Endodermal cell (in vitro differentiated cells): ENCODE measurements at regions not wholly inside any gene's neighbourhood (a gene's known extent, or its start where the extent isn't known, plus 50 kb on each side); places are given as distances from the start of the nearest gene placed in this dataset.

Experiments used
- DNase-seq: peaks from one replicate; pipeline ENCODE4 v3.0.0-alpha.2; 2017
- H3K27ac ChIP-seq: 2 replicates; pipeline ENCODE4 v1.5.1; 2013; ENCODE audit warnings: mild to moderate bottlenecking, low read depth, low read length, moderate library complexity
- H3K27me3 ChIP-seq: 2 replicates; pipeline ENCODE4 v1.6.1; 2013; ENCODE audit warnings: mild to moderate bottlenecking, low read length, moderate library complexity; ENCODE audit not compliant: insufficient read depth, control insufficient read depth, poor library complexity, severe bottlenecking
- H3K36me3 ChIP-seq: 2 replicates; pipeline ENCODE4 v1.7.0; 2013; ENCODE audit warnings: mild to moderate bottlenecking, low read length, moderate library complexity; ENCODE audit not compliant: control insufficient read depth, insufficient read depth
- H3K4me1 ChIP-seq: one replicate; pipeline ENCODE4 v1.7.0; 2013; ENCODE audit warnings: low read length; ENCODE audit not compliant: control insufficient read depth, insufficient read depth
- H3K4me3 ChIP-seq: 2 replicates; pipeline ENCODE4 v1.5.1; 2013; ENCODE audit warnings: mild to moderate bottlenecking, low read length, moderate library complexity
- H3K9ac ChIP-seq: 2 replicates; pipeline ENCODE4 v1.6.1; 2013; ENCODE audit warnings: mild to moderate bottlenecking, low read length, moderate library complexity; ENCODE audit not compliant: poor library complexity, severe bottlenecking; ENCODE audit errors: extremely low read depth
- H3K9me3 ChIP-seq: 2 replicates; pipeline ENCODE4 v1.6.1; 2013; ENCODE audit warnings: mild to moderate bottlenecking, low read length, moderate library complexity; ENCODE audit not compliant: control insufficient read depth
- H3K27ac Mint-ChIP-seq: 2 replicates; pipeline ENCODE4 v1.8.0; 2020; ENCODE audit warnings: mixed read lengths
- H3K27me3 Mint-ChIP-seq: 2 replicates; pipeline ENCODE4 v1.8.0; 2021; ENCODE audit warnings: mild to moderate bottlenecking, mixed read lengths; ENCODE audit not compliant: insufficient read depth
- H3K36me3 Mint-ChIP-seq: 2 replicates; pipeline ENCODE4 v1.8.0; 2020; ENCODE audit warnings: low read depth, mixed read lengths
- H3K4me1 Mint-ChIP-seq: 2 replicates; pipeline ENCODE4 v1.8.0; 2020; ENCODE audit warnings: mixed read lengths
- H3K4me3 Mint-ChIP-seq: 2 replicates; pipeline ENCODE4 v1.8.0; 2020; ENCODE audit warnings: mild to moderate bottlenecking, moderate library complexity, mixed read lengths
- H3K9me3 Mint-ChIP-seq: 2 replicates; pipeline ENCODE4 v1.8.0; 2020; ENCODE audit warnings: mild to moderate bottlenecking, mixed read lengths
- CTCF ChIP-seq: fragments of 200-600 bp; sonication (generic); conservative IDR thresholded peaks from 2 replicates; pipeline ENCODE4 v1.5.0; 2021; ENCODE audit warnings: antibody characterized with exemption, mild to moderate bottlenecking
- WGBS, 2 experiments: methylation state at CpG; one replicate each; pipeline versions ENCODE4 v1.1.5 to v1.1.7; 2013; ENCODE audit warnings: missing lambda C conversion rate in 2 of 2, mixed read lengths in 1 of 2; ENCODE audit not compliant: insufficient coverage in 1 of 2, insufficient read length in 1 of 2; 5-methylcytosine and 5-hydroxymethylcytosine counted together

GRCh38 chr3:74004386-74004785 lies 379.6 kb upstream of the PDZRN3 start:
- Mint-ChIP-seq H3K4me3 (no peak overlapping the region), H3K36me3 (no peaks in the 10 kb centered on the region), H3K9me3 (no peaks in the 10 kb centered on the region), H3K4me1 (no peaks in the 10 kb centered on the region), H3K27me3 (no peaks in the 10 kb centered on the region), H3K27ac (no peak overlapping the region)
- Histone ChIP-seq H3K9ac (no peak overlapping the region), H3K27ac (no peak overlapping the region), H3K36me3 (no peaks in the 10 kb centered on the region), H3K9me3 (no peaks in the 10 kb centered on the region), H3K27me3 (no peaks in the 10 kb centered on the region), H3K4me3 (no peak overlapping the region), H3K4me1 (no peaks in the 10 kb centered on the region)
- no peak for DNase-seq
- no peak for TF ChIP-seq CTCF
- 94 to 96% methylated on average over 3 of the region's 3 CpGs for WGBS, 2 experiments

- Histone ChIP-seq H3K4me3 (no peak overlapping the region), H3K4me1 (no peaks in the 10 kb centered on the region), H3K9ac (no peak overlapping the region), H3K27me3 (no peaks in the 10 kb centered on the region), H3K36me3 (no peaks in the 10 kb centered on the region), H3K9me3 (no peaks in the 10 kb centered on the region), H3K27ac (no peak overlapping the region)
- H3K27ac Mint-ChIP-seq = no peak overlapping the region
- 95 to 98% methylated on average over 4 to 5 of the region's 5 CpGs for WGBS, 2 experiments
- H3K36me3 Mint-ChIP-seq = no peaks in the 10 kb centered on the region
- H3K4me1 Mint-ChIP-seq = no peaks in the 10 kb centered on the region
- no peak for DNase-seq
- no peak overlapping the region for H3K4me3 Mint-ChIP-seq
- TF ChIP-seq CTCF = no peak
- no peaks in the 10 kb centered on the region for H3K9me3 Mint-ChIP-seq
- no peaks in the 10 kb centered on the region for H3K27me3 Mint-ChIP-seq
Measured at GRCh38 chr3:74003734-74004133, 379.0 kb upstream of the PDZRN3 start.

GRCh38 chr3:74001436-74001835 lies 376.7 kb upstream of the PDZRN3 start:
- no peaks in the 10 kb centered on the region for H3K9me3 ChIP-seq
- WGBS, 2 experiments = 87% methylated on average over 2 of the region's 2 CpGs; no CpG with 5 or more reads in 1 of the 2 experiments
- Mint-ChIP-seq H3K27me3 (no peaks in the 10 kb centered on the region), H3K27ac (no peak overlapping the region), H3K4me1 (no peaks in the 10 kb centered on the region), H3K36me3 (no peaks in the 10 kb centered on the region), H3K9me3 (no peaks in the 10 kb centered on the region), H3K4me3 (no peak overlapping the region)
- H3K4me3 ChIP-seq = no peak overlapping the region
- no peak for TF ChIP-seq CTCF
- no peaks in the 10 kb centered on the region for H3K4me1 ChIP-seq
- H3K27me3 ChIP-seq = no peaks in the 10 kb centered on the region
- DNase-seq = no peak
- H3K36me3 ChIP-seq = no peaks in the 10 kb centered on the region
- H3K9ac ChIP-seq = no peak overlapping the region
- no peak overlapping the region for H3K27ac ChIP-seq
